T follicular helper cell (primary cell): ENCODE measurements at regions not wholly inside any gene's neighbourhood (a gene's known extent, or its start where the extent isn't known, plus 50 kb on each side); places are given as distances from the start of the nearest gene placed in this dataset.

Source experiments
- DNase-seq: peaks from one replicate; pipeline ENCODE4 v3.0.0-alpha.2; 2020; ENCODE audit warnings: low read depth

DNA sequence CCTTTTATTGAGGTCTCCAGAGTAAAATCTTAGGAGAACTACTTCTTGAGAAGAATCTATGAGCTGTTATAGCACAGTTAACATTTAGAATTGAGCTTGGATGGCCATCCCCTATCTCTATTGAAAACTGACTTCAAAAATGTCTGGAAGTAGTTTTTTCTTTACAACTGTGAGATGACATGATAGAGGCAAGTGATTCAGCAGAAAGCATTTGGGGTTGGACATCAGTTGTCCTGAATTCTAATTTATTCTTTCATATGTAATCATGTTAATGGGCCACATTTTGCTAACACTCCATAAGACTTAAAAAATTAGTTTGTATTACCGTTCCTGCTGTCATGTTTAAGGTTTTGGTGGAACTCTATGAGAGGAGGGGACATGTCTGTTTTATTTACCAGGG lies 237.0 kb upstream of the SLC14A2 start:
- no peak for DNase-seq

DNA sequence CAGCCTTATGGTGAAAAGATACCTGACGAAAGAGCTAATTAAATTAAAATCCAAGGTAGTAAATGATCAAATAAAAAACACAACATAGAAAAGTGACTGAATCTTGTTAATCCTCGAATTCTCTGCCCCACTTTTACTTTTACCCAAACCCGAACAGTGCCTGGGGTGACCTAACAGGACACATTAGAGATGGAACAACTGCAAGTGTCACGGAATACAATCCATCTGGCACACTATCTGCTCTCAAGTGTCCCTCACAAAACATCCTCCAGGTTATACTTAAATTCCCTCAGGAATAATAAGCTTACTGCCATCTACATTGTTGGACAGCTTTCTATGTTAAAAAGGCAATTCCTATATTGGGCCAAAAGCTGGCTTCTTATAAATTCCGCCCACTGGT lies 236.3 kb upstream of the SLC14A2 start:
- DNase-seq = no peak

DNA sequence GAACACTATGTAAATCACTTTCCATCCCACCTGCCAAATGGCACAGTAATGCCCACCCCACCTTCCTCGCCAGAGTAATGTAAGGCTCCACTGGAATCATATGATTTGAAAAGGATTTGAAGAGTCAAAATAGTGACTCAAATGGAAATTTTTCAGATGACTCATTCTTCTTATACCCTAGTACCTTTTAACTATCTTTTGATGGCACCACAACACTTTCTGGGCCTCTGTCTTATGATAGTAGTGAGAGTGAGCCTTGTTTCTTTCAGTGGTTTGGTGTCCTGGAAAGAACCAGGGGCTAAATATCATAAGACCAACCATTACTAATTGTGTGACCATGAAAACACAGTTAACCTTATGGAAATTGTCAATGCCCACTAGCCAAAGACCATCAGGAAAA lies 235.4 kb upstream of the SLC14A2 start:
- DNase-seq = no peak

DNA sequence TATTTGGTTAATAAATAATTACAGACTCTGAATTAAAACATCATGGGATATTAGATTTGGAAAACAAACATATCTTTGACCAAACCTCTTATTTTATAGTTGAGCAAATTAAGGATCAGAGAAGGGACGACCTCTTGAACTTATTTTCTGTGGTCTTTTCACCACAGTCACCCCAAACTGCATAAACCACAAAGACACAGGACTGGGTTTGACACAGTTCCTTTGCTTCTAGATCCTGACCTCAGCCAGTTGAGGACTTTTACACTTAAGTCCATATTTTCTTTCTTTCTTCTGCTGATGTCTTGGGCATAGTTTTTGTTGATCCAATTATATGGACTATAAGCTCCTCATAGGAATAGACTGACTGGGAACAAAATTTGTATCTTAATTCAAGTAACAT lies 234.0 kb upstream of the SLC14A2 start:
- no peak for DNase-seq

DNA sequence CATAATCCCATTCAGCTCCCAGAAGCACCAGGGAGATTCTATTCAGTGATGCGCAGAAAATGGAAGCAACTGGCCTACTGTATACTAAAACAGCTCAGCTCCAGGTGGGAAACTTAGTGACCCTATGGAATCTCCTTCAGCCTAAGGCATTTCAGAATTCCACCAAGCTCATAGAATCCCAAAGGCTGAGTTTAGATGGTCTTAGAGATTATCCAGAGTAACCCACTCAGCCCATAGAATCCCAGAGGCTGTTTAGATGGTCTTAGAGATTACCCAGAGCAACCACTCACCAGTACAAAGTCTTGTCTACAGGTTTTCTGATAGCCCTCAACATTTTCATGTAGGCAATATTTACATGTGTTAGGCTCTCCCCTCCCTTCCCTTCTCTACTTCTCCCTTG lies 232.0 kb upstream of the SLC14A2 start:
- DNase-seq = no peak

DNA sequence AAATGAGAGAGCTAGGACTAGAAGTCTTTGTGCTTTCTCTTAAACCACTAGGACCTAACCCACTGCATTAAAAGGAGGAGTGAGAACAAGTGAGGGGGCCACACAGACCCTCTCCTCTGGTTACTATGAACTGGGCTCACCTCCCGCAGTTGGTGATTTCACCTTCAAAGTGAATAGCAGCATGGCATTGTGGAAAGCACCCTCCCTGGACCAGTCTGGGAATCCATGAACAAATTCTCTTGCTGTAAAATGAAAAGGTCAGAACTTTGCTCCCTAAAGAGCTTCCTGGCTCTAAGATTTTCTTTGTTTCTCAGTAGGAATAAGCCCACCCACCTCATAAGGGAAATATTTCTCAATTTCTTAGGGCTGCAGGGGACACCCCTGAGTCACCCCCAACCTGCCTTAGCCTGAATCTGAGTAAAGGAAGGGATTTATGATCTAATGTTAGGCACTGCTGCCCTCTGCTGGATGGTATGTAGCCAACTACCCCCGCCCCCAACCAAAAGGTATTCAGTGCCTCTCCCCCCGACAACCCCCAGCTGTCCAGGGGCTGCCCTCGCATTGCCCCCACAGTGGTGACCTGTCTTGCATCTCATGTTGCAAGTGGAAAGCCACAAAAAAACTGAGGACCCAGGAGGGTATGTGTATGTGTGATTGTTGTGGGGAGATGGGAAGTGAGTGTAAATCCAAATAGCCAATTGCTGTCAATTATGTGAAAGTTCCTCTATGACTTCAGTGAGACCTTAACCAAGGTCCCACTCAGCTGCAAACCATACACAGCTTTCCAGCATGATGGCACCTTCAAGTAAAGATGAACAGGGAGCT lies 230.9 kb upstream of the SLC14A2 start:
- peak; percentile 1 for DNase-seq

DNA sequence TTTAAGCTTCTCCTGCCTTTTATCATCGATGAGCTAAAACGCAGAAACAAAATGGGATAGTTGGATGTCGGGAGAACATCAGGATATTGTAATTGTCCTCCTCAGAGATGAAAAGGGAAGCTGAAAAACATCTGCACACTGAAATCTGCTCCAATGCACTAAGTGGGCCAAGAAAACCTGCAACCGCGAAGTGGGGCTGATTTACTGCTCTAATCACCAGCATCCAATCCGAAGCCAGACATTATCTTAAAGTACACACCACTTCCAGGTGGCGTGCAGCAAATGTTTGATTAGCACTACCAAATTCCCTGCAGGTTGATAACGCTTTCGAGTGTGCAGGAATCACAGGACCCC lies 230.3 kb upstream of the SLC14A2 start:
- DNase-seq = no peak

DNA sequence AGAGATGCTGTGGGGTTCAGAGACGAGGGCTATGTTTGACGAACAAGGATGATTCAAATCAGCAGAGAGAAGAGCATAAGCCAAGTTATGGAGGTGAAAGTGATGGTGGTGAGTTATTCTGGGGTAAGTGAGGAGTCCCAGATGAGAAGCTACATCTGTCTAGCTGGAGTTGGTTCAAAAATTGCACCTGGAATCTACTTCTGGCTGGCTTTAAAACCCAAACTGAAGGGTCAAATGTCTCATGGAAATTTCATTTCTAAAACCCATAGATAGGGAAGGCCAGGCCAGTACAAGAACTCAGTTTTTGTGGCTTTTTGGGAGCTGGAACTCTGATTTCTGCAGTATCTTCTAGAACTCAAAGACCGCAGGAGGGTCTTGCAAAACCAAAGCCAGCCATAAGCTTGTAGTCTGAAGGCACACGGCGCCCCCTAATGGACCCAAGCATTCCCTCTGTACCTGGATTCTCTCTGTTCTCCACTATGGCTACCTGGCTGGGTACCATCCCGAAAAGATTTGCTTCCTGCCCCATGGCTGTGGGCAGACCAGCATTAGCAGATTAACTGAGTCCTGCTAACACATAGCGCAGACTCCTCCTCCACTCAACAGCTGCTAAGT lies 229.1 kb upstream of the SLC14A2 start:
- DNase-seq = no peak

DNA sequence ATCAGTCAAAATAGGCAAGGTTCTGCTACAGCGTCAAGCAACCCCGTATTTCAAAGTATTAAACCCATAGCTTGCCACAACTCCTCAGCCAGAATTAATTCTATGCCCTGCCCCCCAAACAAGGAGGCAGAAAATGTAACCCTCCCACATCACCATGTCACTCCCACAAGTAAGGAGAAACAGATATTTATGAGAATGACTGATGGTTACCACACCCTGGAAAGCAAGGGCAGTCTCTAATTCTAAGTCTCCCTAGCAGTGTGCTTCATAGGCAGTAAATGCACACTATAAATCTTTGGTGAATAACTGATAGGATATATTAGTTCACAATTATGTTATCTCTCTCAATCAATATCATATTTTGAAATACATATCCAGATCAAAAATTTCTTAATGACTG lies 228.0 kb upstream of the SLC14A2 start:
- no peak for DNase-seq

DNA sequence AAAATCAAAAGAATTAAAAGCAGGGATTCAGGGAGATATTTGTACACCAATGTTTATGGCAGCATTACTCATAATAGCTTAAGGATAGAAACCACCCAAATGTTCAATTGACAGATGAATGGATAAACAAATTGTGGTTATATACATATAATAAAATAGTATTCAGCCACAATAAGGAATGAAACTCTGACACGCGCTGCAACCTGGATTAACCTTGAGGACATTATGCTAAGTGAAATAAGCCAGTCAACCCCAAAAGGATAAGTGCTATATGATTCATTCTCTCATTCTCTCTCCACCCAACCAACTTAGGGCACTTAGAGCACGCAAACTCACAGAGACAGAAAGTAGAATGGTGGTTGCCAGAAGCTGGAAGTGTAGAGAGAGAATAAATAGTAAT lies 216.8 kb upstream of the SLC14A2 start:
- no peak for DNase-seq

DNA sequence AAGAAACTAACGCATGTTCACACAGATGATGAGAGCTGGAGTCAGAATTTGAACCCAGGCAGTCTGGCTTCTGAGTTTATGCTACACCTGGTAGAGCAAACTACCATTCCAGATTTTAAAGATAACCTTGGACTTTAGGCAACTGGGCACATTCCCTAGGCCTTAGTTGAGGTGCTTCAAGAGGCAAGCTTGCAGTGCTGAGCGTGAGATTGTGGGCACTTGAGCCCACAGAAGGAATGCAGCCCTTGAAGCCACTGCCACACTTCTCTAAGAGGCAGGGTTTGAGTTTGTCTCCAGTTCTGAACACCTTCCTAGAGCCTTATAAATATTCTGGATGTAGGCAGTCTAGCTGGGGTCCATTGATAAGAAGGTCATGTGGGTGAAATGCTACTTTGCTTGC lies 216.1 kb upstream of the SLC14A2 start:
- no peak for DNase-seq

DNA sequence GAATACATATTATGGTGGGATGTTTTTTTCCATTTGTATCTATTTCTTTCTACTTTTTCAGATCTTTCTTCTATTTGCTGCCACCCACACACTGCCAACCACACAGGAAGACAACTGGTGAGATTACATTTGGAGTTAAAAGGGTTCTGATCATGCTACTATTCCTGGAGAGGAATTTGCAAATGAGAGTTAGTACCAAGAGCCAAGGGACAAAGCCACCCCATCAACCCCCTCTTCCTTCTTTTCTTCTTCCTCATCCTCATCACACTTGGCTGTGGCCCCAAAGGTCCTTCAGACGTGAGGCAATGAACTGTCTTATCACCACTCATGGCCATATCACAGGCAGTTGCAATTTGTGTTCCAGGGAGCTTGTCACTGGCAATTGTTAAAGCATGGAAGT lies 215.6 kb upstream of the SLC14A2 start:
- no peak for DNase-seq

DNA sequence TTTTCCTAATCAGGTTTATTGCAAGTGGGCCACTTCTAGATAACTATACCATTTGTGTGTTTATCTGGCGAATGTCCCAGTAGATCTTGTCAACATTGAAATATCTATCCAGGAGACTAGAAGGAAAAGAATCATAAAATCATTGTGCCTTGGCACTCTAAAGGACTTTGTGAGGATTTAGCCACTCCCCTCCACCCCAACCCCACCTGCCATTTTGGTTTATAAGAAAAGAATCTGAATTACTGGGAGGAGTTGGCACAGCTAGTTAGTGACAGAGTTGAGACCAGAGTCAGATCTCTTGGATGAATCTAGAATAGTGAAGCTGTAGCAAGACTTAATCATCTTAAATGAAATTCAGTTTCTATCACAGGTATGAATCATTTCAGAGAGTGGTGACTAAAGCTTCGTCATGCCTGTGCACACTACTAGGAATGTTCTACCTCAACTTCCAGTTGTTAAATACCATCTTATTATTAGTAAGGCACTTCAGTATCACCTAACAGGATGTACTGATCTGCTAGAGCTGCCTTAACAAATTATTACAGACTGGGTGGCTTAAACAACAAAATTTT lies 212.7 kb upstream of the SLC14A2 start:
- no peak for DNase-seq

DNA sequence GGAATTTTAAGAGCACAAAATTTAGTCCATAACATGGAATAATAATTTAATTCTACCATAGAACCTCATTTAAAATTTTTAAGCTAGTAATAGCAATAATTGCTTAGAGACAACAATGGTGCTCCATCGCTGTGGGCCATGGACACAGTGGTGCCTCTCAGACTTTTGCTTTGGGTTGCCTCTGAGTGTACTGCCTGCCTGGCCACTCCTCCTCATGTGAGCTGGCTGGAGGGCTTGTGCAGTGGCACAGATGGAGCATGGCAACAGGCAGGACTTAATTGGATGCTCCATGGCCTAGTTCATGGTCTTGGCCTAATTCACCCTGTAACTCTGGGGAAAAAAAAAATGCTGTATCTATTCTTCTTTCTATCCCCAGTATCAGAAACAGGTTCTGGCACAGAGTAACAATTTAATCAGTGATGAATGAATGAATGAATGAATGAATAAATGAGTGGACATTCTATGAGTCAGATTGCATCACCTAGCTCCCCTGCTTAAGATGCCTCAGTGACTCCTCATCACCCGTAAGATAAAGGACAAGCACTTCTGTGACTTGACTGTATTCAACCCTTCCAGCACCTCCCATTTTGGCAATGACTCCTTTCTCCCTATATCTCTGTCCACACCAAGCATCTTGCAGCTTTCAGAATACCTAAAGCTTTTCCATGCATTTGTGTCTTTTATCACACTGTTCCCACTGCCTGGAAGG lies 211.8 kb upstream of the SLC14A2 start:
- no peak for DNase-seq

DNA sequence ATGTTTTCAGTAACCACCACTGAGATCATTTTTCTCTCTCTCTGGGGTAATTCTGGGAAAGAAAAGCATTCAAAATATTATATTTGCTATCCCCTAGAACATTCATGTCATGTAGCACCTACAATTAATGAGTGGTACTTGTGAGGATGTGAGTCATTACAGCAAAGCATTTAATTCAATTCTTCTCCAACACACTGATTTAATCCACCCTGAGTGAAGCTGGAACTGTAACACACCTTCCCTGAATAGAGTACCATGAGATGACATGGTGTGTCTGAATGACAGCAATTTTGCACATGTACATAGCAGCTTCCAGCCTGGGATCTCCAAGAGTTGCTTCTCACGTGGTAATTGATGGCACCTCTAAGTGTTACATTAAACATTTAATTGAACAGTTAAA lies 207.1 kb upstream of the SLC14A2 start:
- no peak for DNase-seq

DNA sequence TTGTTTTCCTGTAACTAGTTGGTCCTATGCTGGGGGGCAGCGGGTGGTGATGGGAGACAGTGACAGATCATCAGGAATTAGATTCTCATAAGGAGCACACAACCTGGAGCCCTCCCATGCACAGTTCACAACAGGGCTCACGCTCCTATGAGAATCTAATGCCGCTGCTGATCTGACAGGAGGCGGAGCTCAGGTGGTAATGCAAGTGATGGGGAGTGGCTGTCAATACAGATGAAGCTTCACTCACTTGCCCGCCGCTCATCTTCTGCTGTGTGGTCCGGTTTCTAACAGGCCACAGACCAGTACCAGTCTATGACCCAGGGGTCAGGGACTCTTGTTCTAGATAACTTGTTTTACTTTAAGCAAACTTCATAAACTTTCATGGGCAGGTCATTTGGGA lies 205.3 kb upstream of the SLC14A2 start:
- no peak for DNase-seq

DNA sequence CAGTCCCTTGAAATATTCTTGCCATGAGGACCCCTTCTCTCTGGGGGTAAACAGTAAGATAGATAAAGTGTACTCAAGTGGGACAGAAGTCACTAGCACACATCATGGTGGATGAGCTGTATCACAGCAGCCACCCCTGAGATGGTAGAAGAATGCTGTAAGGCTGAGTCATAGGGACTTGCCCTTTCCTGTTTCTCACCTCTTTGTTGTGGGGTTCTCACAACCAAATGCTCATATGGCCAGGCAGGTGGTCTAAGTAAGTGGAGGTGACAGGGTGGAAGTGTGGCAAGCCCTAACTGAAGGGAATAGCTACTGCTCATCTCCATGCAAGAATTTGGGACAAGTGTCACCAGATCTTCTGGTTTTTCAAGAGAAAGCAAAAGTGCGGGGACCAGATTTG lies 202.7 kb upstream of the SLC14A2 start:
- no peak for DNase-seq

DNA sequence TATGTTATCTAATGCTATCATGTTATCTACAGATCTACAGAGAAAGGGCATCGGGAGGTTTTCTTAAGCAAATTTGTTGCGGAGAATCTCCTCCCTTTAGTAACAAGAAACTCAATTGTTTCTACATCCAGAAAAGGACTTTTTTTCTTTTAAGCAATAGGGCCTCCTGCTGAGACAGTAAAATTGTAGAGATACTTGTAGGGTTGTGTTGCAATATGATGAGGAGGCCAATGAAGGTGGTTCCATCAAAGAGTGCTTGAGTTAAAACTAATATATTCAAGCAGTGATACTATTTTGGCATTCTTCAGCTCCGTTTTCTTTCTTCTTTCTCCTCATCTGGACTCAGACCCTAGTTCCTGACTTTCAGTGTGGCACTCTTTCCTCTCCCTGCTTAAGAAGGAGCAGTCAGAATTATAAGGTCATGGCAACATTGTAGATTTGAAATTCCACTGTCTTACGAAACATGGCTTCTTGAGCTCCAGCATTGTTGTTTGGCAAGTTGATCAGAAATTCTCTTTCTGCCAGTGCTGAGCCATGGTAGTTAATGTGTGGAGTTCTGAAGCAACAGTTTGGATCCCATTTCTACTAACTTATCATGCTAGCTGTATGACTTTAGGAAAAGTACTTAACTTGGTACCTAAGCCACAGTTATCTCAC lies 202.0 kb upstream of the SLC14A2 start:
- DNase-seq = no peak

DNA sequence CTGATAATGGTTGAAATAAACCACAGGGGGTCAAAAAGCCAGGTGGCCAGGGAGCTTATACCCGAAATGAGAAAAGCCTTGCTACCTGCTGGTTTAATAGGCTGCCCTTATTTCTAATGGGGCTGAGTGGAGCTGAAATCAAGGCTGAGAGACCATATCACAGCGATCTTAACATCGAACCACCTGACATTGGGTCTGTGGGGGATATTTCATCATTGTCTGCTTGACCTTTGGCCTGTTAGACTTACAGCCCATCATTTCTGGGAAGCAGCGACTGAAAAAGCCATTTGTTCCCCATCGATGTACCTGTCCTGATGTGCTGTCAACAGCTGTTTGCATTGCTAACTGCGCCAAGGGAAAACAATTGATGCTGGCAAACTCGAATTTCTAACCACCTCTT lies 199.7 kb upstream of the SLC14A2 start:
- no peak for DNase-seq

DNA sequence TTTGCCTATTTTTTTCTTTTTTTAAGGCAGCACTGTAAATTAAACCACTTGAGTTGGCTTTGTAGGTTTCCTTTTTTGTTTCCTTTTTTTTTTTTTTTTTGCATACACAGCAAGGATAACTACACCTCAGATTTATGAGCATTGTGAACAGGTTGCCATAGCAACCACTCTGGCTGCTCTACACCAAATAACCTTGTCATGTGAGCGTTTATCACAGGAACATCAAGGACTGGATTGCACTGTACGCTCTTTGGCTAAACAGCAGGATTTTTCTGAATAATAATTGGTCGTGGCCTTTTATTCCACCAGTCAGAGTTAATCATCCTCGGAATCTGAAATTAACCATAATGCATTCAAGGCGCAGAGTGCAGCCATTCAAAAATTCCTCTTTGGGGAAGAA lies 199.1 kb upstream of the SLC14A2 start:
- no peak for DNase-seq

DNA sequence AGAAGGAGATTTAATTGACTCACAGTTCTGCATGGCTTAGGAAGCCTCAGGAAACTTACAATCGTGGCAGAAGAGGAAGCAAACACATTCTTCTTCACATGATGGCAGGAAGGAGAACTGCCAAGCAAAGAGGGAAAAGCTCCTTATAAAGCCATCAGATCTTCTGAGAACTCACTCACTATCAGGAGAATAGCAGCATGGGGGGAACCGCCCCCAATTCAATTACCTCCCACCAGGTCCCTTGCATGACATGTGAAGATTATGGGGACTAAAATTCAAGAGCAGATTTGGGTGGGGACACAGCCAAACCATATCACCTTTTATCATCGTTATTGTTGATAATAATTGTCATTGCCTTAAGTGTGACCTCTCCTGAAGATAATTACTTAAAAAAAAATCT lies 197.9 kb upstream of the SLC14A2 start:
- no peak for DNase-seq

DNA sequence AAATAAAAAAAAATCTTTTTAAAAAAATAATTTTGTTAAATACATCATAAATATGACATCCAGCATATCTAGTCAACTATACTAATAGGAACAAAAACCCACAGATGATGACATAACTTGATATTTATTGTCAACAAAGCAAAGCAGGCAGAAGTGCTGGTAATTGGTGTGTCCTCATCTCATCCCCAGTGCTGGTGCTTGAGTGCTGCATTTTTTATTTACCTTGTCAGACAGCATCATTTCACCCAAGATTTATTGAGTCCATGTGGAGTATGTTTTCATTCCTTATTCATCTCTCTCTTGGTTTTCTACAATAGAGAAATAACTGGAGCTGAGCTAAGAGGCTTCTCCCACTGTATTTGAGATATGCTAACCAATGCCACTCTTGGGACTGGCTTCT lies 191.6 kb upstream of the SLC14A2 start:
- DNase-seq = no peak

DNA sequence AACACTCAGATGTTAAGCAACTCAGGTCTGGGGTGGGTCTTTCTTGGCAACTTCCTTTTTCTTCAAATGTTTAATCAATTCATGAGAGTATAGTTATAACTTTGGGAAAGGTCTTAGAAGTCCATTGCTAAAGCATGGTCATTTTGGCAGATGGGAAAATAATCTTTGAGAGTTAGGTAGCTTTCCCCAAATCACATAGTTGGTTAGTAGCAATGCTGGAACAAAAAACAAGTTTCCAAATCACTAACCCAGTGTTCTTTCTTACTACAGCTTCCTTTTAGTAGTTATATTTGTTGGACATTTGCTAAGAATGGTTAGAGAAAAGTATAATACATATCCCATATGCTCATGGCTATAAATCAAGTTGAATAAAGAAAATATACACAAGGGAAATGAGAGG lies 185.2 kb upstream of the SLC14A2 start:
- DNase-seq = no peak
